ENCODE measurements at regions not wholly inside any gene's neighbourhood (a gene's known extent, or its start where the extent isn't known, plus 50 kb on each side); places are given as distances from the start of the nearest gene placed in this dataset.

GRCh38 chr18:65082907-65083306 lies 667.9 kb upstream of the CDH7 start:
- DNase-seq, result no peak
- H3K27me3 Mint-ChIP-seq, result no peaks in the 10 kb centered on the region
- no peak for ATAC-seq (ENCODE audit: low read depth)
- H3K27ac Mint-ChIP-seq, result no peak overlapping the region
- H3K9me3 Mint-ChIP-seq, result peaks cover 2% of the 10 kb centered on the region
- POLR2A ChIA-PET, result no interaction called here
- no peaks in the 10 kb centered on the region for H3K36me3 Mint-ChIP-seq
- H3K4me1 Mint-ChIP-seq, result no peaks in the 10 kb centered on the region
- H3K4me3 Mint-ChIP-seq, result no peak overlapping the region

GRCh38 chr18:65081786-65082185 lies 669.0 kb upstream of the CDH7 start:
- H3K4me1 Mint-ChIP-seq, result no peaks in the 10 kb centered on the region
- no peak for DNase-seq
- H3K9me3 Mint-ChIP-seq, result peaks cover 2% of the 10 kb centered on the region
- no peak overlapping the region for H3K4me3 Mint-ChIP-seq
- H3K27me3 Mint-ChIP-seq, result no peaks in the 10 kb centered on the region
- POLR2A ChIA-PET, result no interaction called here
- H3K36me3 Mint-ChIP-seq, result no peaks in the 10 kb centered on the region
- ATAC-seq (ENCODE audit: low read depth), result no peak
- no peak overlapping the region for H3K27ac Mint-ChIP-seq

GRCh38 chr18:65073060-65073550 lies 677.7 kb upstream of the CDH7 start:
- POLR2A ChIA-PET, result no interaction called here
- Mint-ChIP-seq H3K4me3 (no peak overlapping the region), H3K27ac (no peak overlapping the region), H3K4me1 (no peaks in the 10 kb centered on the region), H3K36me3 (no peaks in the 10 kb centered on the region), H3K9me3 (peaks cover 5% of the 10 kb centered on the region), H3K27me3 (no peaks in the 10 kb centered on the region)
- DNase-seq (no peak), ATAC-seq (ENCODE audit: low read depth) (no peak)

GRCh38 chr18:65057439-65058083 lies 693.3 kb upstream of the CDH7 start:
- ATAC-seq (ENCODE audit: low read depth), result no peak
- H3K4me3 Mint-ChIP-seq, result no peak overlapping the region
- no peak overlapping the region for H3K27ac Mint-ChIP-seq
- no peak for DNase-seq
- POLR2A ChIA-PET, result no interaction called here
- H3K4me1 Mint-ChIP-seq, result no peaks in the 10 kb centered on the region
- no peaks in the 10 kb centered on the region for H3K36me3 Mint-ChIP-seq
- H3K27me3 Mint-ChIP-seq, result no peaks in the 10 kb centered on the region
- peaks cover 4% of the 10 kb centered on the region for H3K9me3 Mint-ChIP-seq

GRCh38 chr18:65056575-65056974 lies 694.2 kb upstream of the CDH7 start:
- H3K27ac Mint-ChIP-seq, result no peak overlapping the region
- no peaks in the 10 kb centered on the region for H3K36me3 Mint-ChIP-seq
- H3K4me3 Mint-ChIP-seq, result no peak overlapping the region
- ATAC-seq (ENCODE audit: low read depth) (no peak), DNase-seq (no peak)
- POLR2A ChIA-PET, result no interaction called here
- H3K4me1 Mint-ChIP-seq, result no peaks in the 10 kb centered on the region
- H3K27me3 Mint-ChIP-seq, result no peaks in the 10 kb centered on the region
- peaks cover 4% of the 10 kb centered on the region for H3K9me3 Mint-ChIP-seq

- no peak overlapping the region for H3K4me3 Mint-ChIP-seq
- no peak overlapping the region for H3K27ac Mint-ChIP-seq
- H3K4me1 Mint-ChIP-seq, result no peaks in the 10 kb centered on the region
- DNase-seq, result no peak
- POLR2A ChIA-PET, result no interaction called here
- no peaks in the 10 kb centered on the region for H3K27me3 Mint-ChIP-seq
- H3K9me3 Mint-ChIP-seq, result peaks cover 7% of the 10 kb centered on the region
- ATAC-seq (ENCODE audit: low read depth), result no peak
- no peaks in the 10 kb centered on the region for H3K36me3 Mint-ChIP-seq
Observed at GRCh38 chr18:65049586-65049985, 701.2 kb upstream of the CDH7 start.

GRCh38 chr18:65039578-65039977 lies 711.2 kb upstream of the CDH7 start:
- peaks cover 1% of the 10 kb centered on the region for H3K9me3 Mint-ChIP-seq
- no peaks in the 10 kb centered on the region for H3K27me3 Mint-ChIP-seq
- POLR2A ChIA-PET, result no interaction called here
- no peak overlapping the region for H3K27ac Mint-ChIP-seq
- no peaks in the 10 kb centered on the region for H3K36me3 Mint-ChIP-seq
- no peak overlapping the region for H3K4me3 Mint-ChIP-seq
- H3K4me1 Mint-ChIP-seq, result no peaks in the 10 kb centered on the region
- ATAC-seq (ENCODE audit: low read depth), result no peak
- no peak for DNase-seq

GRCh38 chr18:65035701-65036100 lies 715.1 kb upstream of the CDH7 start:
- no peak for ATAC-seq (ENCODE audit: low read depth)
- H3K4me3 Mint-ChIP-seq, result no peak overlapping the region
- H3K4me1 Mint-ChIP-seq, result no peaks in the 10 kb centered on the region
- H3K36me3 Mint-ChIP-seq, result no peaks in the 10 kb centered on the region
- no peak for DNase-seq
- no peaks in the 10 kb centered on the region for H3K27me3 Mint-ChIP-seq
- POLR2A ChIA-PET, result no interaction called here
- H3K27ac Mint-ChIP-seq, result no peak overlapping the region
- H3K9me3 Mint-ChIP-seq, result peaks cover 2% of the 10 kb centered on the region

- no peaks in the 10 kb centered on the region for H3K4me1 Mint-ChIP-seq
- H3K4me3 Mint-ChIP-seq, result no peak overlapping the region
- H3K27me3 Mint-ChIP-seq, result no peaks in the 10 kb centered on the region
- no peak overlapping the region for H3K27ac Mint-ChIP-seq
- POLR2A ChIA-PET, result no interaction called here
- peaks cover 2% of the 10 kb centered on the region for H3K9me3 Mint-ChIP-seq
- no peaks in the 10 kb centered on the region for H3K36me3 Mint-ChIP-seq
- DNase-seq (no peak), ATAC-seq (ENCODE audit: low read depth) (no peak)
Observed at GRCh38 chr18:65025756-65026155, 725.1 kb upstream of the CDH7 start.

- Mint-ChIP-seq H3K4me3 (no peak overlapping the region), H3K4me1 (no peaks in the 10 kb centered on the region), H3K36me3 (no peaks in the 10 kb centered on the region), H3K27ac (no peak overlapping the region), H3K9me3 (peaks cover under 1% of the 10 kb centered on the region), H3K27me3 (no peaks in the 10 kb centered on the region)
- DNase-seq (no peak), ATAC-seq (ENCODE audit: low read depth) (no peak)
- POLR2A ChIA-PET, result no interaction called here
Observed at GRCh38 chr18:65021021-65021420, 729.8 kb upstream of the CDH7 start.

- POLR2A ChIA-PET, result no interaction called here
Observed at GRCh38 chr18:65018184-65018583, 732.6 kb upstream of the CDH7 start.

GRCh38 chr18:65017372-65017760 lies 733.4 kb upstream of the CDH7 start:
- Mint-ChIP-seq H3K36me3 (no peaks in the 10 kb centered on the region), H3K4me1 (no peaks in the 10 kb centered on the region), H3K27me3 (no peaks in the 10 kb centered on the region), H3K27ac (no peak overlapping the region), H3K4me3 (no peak overlapping the region), H3K9me3 (peaks cover 8% of the 10 kb centered on the region)
- POLR2A ChIA-PET, result no interaction called here
- DNase-seq (no peak), ATAC-seq (ENCODE audit: low read depth) (no peak)

More at GRCh38 chr18:65018184-65018583, 732.6 kb upstream of the CDH7 start:
- H3K36me3 Mint-ChIP-seq, result no peaks in the 10 kb centered on the region
- H3K27me3 Mint-ChIP-seq, result no peaks in the 10 kb centered on the region
- no peaks in the 10 kb centered on the region for H3K4me1 Mint-ChIP-seq
- DNase-seq, result no peak
- no peak overlapping the region for H3K4me3 Mint-ChIP-seq
- peaks cover 6% of the 10 kb centered on the region for H3K9me3 Mint-ChIP-seq
- no peak overlapping the region for H3K27ac Mint-ChIP-seq
- ATAC-seq (ENCODE audit: low read depth), result no peak

- ATAC-seq (ENCODE audit: low read depth) (no peak), DNase-seq (no peak)
- no peaks in the 10 kb centered on the region for H3K4me1 Mint-ChIP-seq
- no peaks in the 10 kb centered on the region for H3K27me3 Mint-ChIP-seq
- POLR2A ChIA-PET, result no interaction called here
- H3K9me3 Mint-ChIP-seq, result peaks cover 10% of the 10 kb centered on the region
- no peak overlapping the region for H3K4me3 Mint-ChIP-seq
- no peak overlapping the region for H3K27ac Mint-ChIP-seq
- no peaks in the 10 kb centered on the region for H3K36me3 Mint-ChIP-seq
Observed at GRCh38 chr18:65016631-65017371, 734.0 kb upstream of the CDH7 start.

GRCh38 chr18:64994370-64994769 lies 756.4 kb upstream of the CDH7 start:
- DNase-seq (no peak), ATAC-seq (ENCODE audit: low read depth) (no peak)
- Mint-ChIP-seq H3K9me3 (no peaks in the 10 kb centered on the region), H3K4me3 (no peak overlapping the region), H3K36me3 (no peaks in the 10 kb centered on the region), H3K27ac (no peak overlapping the region), H3K27me3 (no peaks in the 10 kb centered on the region), H3K4me1 (no peaks in the 10 kb centered on the region)
- POLR2A ChIA-PET, result no interaction called here

All from activated naive CD8-positive, alpha-beta T cell treated with anti-CD3 and anti-CD28 coated beads, Interleukin-2, amount 10 ng/mL, durations not matched to agents 7 days and 5 days (primary cell).